HEK293 (cell line): ENCODE measurements at regions not wholly inside any gene's neighbourhood (a gene's known extent, or its start where the extent isn't known, plus 50 kb on each side); places are given as distances from the start of the nearest gene placed in this dataset.

ENCODE experiments used
- BCL11A ChIP-seq: fragments of 450-650 bp; formaldehyde crosslinking; IDR thresholded peaks from 2 replicates; pipeline ENCODE4 v1.5.1; 2016; ENCODE audit warnings: low read depth, missing biosample characterization, missing genetic modification characterization
- CTCF ChIP-seq: fragments of 450-650 bp; formaldehyde crosslinking; IDR thresholded peaks from 2 replicates; pipeline ENCODE4 v1.5.1; 2016; ENCODE audit warnings: missing biosample characterization, missing genetic modification characterization
- FEZF1 ChIP-seq: fragments of 450-650 bp; formaldehyde crosslinking; IDR thresholded peaks from 2 replicates; pipeline ENCODE4 v1.5.1; 2016; ENCODE audit warnings: missing biosample characterization, missing genetic modification characterization
- PATZ1 ChIP-seq: fragments of 450-650 bp; formaldehyde crosslinking; IDR thresholded peaks from 2 replicates; pipeline ENCODE4 v1.5.1; 2016; ENCODE audit warnings: missing biosample characterization, missing genetic modification characterization
- SALL2 ChIP-seq: fragments of 450-650 bp; formaldehyde crosslinking; IDR thresholded peaks from 2 replicates; pipeline ENCODE4 v1.5.0; 2017; ENCODE audit warnings: missing biosample characterization, mild to moderate bottlenecking, missing genetic modification characterization, borderline replicate concordance
- TCF7L2 ChIP-seq: IDR thresholded peaks from 2 replicates; pipeline ENCODE4 v1.6.1; 2011; ENCODE audit warnings: low read depth, mild to moderate bottlenecking, inconsistent platforms, low read length, moderate library complexity, borderline replicate concordance
- YY1 ChIP-seq: fragments of 450-650 bp; formaldehyde crosslinking; IDR thresholded peaks from 2 replicates; pipeline ENCODE4 v1.5.1; 2018; ENCODE audit warnings: missing biosample characterization, missing genetic modification characterization
- ZBTB17 ChIP-seq: fragments of 450-650 bp; formaldehyde crosslinking; IDR thresholded peaks from 2 replicates; pipeline ENCODE4 v1.5.1; 2016; ENCODE audit warnings: missing biosample characterization, missing genetic modification characterization
- ZBTB7A ChIP-seq: fragments of 450-650 bp; formaldehyde crosslinking; IDR thresholded peaks from 2 replicates; pipeline ENCODE4 v1.5.1; 2016; ENCODE audit warnings: low read depth, missing biosample characterization, missing genetic modification characterization
- ZNF184 ChIP-seq: fragments of 450-650 bp; IDR thresholded peaks from 2 replicates; pipeline ENCODE4 v1.5.1; 2018; ENCODE audit warnings: missing biosample characterization, mild to moderate bottlenecking, missing genetic modification characterization
- TF ChIP-seq, protein P1 (sequence below): fragments of 450-650 bp; formaldehyde crosslinking; IDR thresholded peaks from 2 replicates; pipeline ENCODE4 v1.5.1; 2016; ENCODE audit warnings: missing biosample characterization, missing genetic modification characterization
- TF ChIP-seq, protein P2 (sequence below): fragments of 450-650 bp; formaldehyde crosslinking; IDR thresholded peaks from 2 replicates; pipeline ENCODE4 v1.5.1; 2016; ENCODE audit warnings: missing biosample characterization, missing genetic modification characterization

GRCh38 chr17:69834494-69834893 is 240.5 kb upstream of the KCNJ16 start:
- TF ChIP-seq YY1, result no peak
- TF ChIP-seq ZBTB17 (tag by site-specific recombination), result no peak
- TF ChIP-seq CTCF (tag by site-specific recombination), result no peak
- TF ChIP-seq, protein P1, sequence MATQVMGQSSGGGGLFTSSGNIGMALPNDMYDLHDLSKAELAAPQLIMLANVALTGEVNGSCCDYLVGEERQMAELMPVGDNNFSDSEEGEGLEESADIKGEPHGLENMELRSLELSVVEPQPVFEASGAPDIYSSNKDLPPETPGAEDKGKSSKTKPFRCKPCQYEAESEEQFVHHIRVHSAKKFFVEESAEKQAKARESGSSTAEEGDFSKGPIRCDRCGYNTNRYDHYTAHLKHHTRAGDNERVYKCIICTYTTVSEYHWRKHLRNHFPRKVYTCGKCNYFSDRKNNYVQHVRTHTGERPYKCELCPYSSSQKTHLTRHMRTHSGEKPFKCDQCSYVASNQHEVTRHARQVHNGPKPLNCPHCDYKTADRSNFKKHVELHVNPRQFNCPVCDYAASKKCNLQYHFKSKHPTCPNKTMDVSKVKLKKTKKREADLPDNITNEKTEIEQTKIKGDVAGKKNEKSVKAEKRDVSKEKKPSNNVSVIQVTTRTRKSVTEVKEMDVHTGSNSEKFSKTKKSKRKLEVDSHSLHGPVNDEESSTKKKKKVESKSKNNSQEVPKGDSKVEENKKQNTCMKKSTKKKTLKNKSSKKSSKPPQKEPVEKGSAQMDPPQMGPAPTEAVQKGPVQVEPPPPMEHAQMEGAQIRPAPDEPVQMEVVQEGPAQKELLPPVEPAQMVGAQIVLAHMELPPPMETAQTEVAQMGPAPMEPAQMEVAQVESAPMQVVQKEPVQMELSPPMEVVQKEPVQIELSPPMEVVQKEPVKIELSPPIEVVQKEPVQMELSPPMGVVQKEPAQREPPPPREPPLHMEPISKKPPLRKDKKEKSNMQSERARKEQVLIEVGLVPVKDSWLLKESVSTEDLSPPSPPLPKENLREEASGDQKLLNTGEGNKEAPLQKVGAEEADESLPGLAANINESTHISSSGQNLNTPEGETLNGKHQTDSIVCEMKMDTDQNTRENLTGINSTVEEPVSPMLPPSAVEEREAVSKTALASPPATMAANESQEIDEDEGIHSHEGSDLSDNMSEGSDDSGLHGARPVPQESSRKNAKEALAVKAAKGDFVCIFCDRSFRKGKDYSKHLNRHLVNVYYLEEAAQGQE (tag by site-specific recombination), result no peak
- TF ChIP-seq, protein P2, sequence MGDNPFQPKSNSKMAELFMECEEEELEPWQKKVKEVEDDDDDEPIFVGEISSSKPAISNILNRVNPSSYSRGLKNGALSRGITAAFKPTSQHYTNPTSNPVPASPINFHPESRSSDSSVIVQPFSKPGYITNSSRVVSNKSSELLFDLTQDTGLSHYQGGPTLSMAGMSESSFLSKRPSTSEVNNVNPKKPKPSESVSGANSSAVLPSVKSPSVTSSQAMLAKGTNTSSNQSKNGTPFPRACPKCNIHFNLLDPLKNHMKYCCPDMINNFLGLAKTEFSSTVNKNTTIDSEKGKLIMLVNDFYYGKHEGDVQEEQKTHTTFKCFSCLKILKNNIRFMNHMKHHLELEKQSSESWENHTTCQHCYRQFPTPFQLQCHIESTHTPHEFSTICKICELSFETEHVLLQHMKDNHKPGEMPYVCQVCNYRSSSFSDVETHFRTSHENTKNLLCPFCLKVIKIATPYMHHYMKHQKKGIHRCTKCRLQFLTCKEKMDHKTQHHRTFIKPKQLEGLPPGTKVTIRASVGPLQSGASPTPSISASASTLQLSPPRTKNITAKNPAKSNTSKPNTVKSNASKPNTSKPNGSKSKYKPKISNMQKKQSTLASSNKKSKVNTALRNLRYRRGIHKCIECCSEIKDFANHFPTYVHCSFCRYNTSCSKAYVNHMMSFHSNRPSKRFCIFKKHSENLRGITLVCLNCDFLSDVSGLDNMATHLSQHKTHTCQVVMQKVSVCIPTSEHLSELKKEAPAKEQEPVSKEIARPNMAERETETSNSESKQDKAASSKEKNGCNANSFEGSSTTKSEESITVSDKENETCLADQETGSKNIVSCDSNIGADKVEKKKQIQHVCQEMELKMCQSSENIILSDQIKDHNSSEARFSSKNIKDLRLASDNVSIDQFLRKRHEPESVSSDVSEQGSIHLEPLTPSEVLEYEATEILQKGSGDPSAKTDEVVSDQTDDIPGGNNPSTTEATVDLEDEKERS (tag by site-specific recombination), result no peak
- no peak for TF ChIP-seq BCL11A (tag by site-specific recombination)
- TF ChIP-seq ZNF184 (tag by site-specific recombination), result no peak
- TF ChIP-seq TCF7L2, result no peak
- TF ChIP-seq PATZ1 (tag by site-specific recombination), result no peak
- TF ChIP-seq SALL2 (tag by site-specific recombination), result no peak
- no peak for TF ChIP-seq FEZF1 (tag by site-specific recombination)
- TF ChIP-seq ZBTB7A (tag by site-specific recombination), result no peak
